ENCODE measurements at regions not wholly inside any gene's neighbourhood (a gene's known extent, or its start where the extent isn't known, plus 50 kb on each side); places are given as distances from the start of the nearest gene placed in this dataset.

GRCh38 chr15:37218351-37218916, 118.1 kb upstream of the MEIS2 start:
- H3K27ac ChIP-seq, result no peak overlapping the region
- H3K36me3 ChIP-seq, result no peaks in the 10 kb centered on the region
- H3K4me1 ChIP-seq, result no peaks in the 10 kb centered on the region
- intact Hi-C loops (cut with DNase I; ENCODE audit: low total_unique reads), result no loop called here
- H3K9me3 ChIP-seq, result no peaks in the 10 kb centered on the region
- H3K4me3 ChIP-seq, result no peak overlapping the region
- H3K27me3 ChIP-seq, result no peaks in the 10 kb centered on the region
- TF ChIP-seq CTCF (IDR thresholded peaks at IDR 0.05), result no peak
- DNase-seq, result no peak

- no peaks in the 10 kb centered on the region for H3K4me1 ChIP-seq
- intact Hi-C loops (cut with DNase I; ENCODE audit: low total_unique reads), result no loop called here
- no peak for DNase-seq
Observed at GRCh38 chr15:37219211-37219701, 118.9 kb upstream of the MEIS2 start.

GRCh38 chr15:37220949-37221670, 120.8 kb upstream of the MEIS2 start:
- no peaks in the 10 kb centered on the region for H3K27me3 ChIP-seq
- H3K9me3 ChIP-seq, result no peaks in the 10 kb centered on the region
- no peak for TF ChIP-seq CTCF (IDR thresholded peaks at IDR 0.05)
- no peak overlapping the region for H3K4me3 ChIP-seq
- H3K4me1 ChIP-seq, result no peaks in the 10 kb centered on the region
- no peaks in the 10 kb centered on the region for H3K36me3 ChIP-seq
- H3K27ac ChIP-seq, result no peak overlapping the region
- intact Hi-C loops (cut with DNase I; ENCODE audit: low total_unique reads), result no loop called here
- DNase-seq, result no peak

More at GRCh38 chr15:37219211-37219701, 118.9 kb upstream of the MEIS2 start:
- no peak overlapping the region for H3K4me3 ChIP-seq
- H3K27me3 ChIP-seq, result no peaks in the 10 kb centered on the region
- no peaks in the 10 kb centered on the region for H3K9me3 ChIP-seq
- no peak overlapping the region for H3K27ac ChIP-seq
- H3K36me3 ChIP-seq, result no peaks in the 10 kb centered on the region
- TF ChIP-seq CTCF (IDR thresholded peaks at IDR 0.05), result no peak

GRCh38 chr15:37221671-37222145, 121.4 kb upstream of the MEIS2 start:
- H3K27ac ChIP-seq, result no peak overlapping the region
- no peaks in the 10 kb centered on the region for H3K36me3 ChIP-seq
- no peaks in the 10 kb centered on the region for H3K9me3 ChIP-seq
- no peak for DNase-seq
- no peak overlapping the region for H3K4me3 ChIP-seq
- H3K27me3 ChIP-seq, result no peaks in the 10 kb centered on the region
- intact Hi-C loops (cut with DNase I; ENCODE audit: low total_unique reads), result no loop called here
- TF ChIP-seq CTCF (IDR thresholded peaks at IDR 0.05), result no peak
- H3K4me1 ChIP-seq, result no peaks in the 10 kb centered on the region

- TF ChIP-seq CTCF (IDR thresholded peaks at IDR 0.05), result no peak
- no peaks in the 10 kb centered on the region for H3K4me1 ChIP-seq
- intact Hi-C loops (cut with DNase I; ENCODE audit: low total_unique reads), result no loop called here
- no peak overlapping the region for H3K27ac ChIP-seq
- no peaks in the 10 kb centered on the region for H3K27me3 ChIP-seq
- DNase-seq, result no peak
- no peaks in the 10 kb centered on the region for H3K9me3 ChIP-seq
- H3K36me3 ChIP-seq, result no peaks in the 10 kb centered on the region
- no peak overlapping the region for H3K4me3 ChIP-seq
Observed at GRCh38 chr15:37223089-37223488, 122.7 kb upstream of the MEIS2 start.

Data from tibial artery (tissue), 4 donors.